ENCODE measurements at regions not wholly inside any gene's neighbourhood (a gene's known extent, or its start where the extent isn't known, plus 50 kb on each side); places are given as distances from the start of the nearest gene placed in this dataset.

DNA sequence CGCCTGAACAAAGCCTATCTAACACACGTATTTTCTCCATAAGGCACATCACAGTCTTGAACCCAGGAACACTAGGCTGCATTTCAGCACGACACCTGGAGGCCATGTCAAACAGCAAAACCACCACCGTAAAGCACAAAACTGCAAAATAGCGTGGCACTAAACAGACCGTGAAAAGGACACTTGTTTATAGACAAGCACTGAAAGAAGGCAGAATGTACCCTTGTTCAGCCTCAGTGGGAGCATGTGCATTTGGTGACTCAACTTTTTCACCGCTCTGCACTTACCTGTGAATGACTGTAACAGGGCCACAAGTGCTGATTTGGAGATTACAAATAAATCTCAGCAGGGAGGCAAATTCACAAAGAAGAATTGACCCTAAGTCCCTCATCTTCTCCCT, 80.8 kb downstream of the ISG20 start:
- H3K9me3 ChIP-seq = no peaks in the 10 kb centered on the region
- DNase-seq = no peak
- H3K27ac ChIP-seq = no peak overlapping the region
- H3K4me3 ChIP-seq = no peak overlapping the region
- peaks cover 0 to 4% (median 0%) of the 10 kb centered on the region in 3 donors for H3K27me3 ChIP-seq
- no peak for ATAC-seq
- intact Hi-C loops (cut with DNase I; ENCODE audit: low total_unique reads) = no loop called here
- TF ChIP-seq POLR2A (IDR thresholded peaks at IDR 0.05) = no peak
- TF ChIP-seq, protein P1, sequence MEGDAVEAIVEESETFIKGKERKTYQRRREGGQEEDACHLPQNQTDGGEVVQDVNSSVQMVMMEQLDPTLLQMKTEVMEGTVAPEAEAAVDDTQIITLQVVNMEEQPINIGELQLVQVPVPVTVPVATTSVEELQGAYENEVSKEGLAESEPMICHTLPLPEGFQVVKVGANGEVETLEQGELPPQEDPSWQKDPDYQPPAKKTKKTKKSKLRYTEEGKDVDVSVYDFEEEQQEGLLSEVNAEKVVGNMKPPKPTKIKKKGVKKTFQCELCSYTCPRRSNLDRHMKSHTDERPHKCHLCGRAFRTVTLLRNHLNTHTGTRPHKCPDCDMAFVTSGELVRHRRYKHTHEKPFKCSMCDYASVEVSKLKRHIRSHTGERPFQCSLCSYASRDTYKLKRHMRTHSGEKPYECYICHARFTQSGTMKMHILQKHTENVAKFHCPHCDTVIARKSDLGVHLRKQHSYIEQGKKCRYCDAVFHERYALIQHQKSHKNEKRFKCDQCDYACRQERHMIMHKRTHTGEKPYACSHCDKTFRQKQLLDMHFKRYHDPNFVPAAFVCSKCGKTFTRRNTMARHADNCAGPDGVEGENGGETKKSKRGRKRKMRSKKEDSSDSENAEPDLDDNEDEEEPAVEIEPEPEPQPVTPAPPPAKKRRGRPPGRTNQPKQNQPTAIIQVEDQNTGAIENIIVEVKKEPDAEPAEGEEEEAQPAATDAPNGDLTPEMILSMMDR (IDR thresholded peaks at IDR 0.05 in 4 of 5, conservative IDR thresholded peaks at IDR 0.05 in 1 of 5) = no peak
- in situ Hi-C loops (cut with MboI; ENCODE audit: low sequenced_read_pairs in 4 of 4) = no loop called here
- peaks cover under 1 to 8% of the 10 kb centered on the region in 2 donors for H3K4me1 ChIP-seq
- no peaks in the 10 kb centered on the region for H3K36me3 ChIP-seq

DNA sequence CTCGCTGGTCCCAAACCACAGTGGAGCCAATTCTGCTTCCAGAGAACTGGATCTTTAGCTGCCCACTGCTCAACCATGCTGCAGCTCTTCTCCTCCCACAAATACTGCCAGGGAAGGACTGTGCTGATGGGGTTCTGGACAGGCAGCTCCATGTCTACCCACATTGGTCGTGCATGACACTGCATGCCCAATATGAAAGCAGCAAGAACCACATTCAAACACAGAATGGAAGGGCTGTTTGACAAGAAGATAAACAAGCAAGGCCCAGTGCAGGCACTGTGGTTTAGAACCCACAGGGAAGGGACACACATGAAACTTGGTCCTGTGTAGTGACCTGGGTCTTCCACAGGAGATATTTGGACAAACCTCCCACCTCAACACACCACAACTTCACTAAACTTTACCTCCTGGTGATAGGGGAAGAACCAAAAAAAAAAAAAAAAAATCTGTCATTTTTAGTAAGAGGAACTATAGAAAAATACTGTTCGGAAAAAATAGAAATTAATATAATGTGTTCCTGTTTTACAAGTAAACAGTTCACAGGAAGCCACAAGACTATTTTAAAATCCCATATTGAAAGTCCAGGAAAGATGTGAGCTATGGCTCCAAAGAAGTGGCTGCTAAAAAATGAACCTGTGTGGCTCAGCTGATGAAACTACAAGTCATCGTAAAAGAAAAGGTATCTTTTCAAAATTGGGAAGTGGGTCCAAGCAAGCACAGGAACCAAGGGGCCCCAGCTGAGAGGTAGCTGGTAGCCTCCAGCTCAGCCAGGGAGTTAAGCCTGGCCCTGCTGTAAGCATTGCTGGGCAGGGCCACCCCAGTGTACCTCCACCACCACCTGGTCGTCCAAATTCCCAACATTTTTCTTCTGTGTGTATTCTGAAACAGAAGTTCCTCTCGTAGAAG, 77.7 kb upstream of the ACAN start:
- no peak for ATAC-seq
- no peaks in the 10 kb centered on the region for H3K4me1 ChIP-seq

DNA sequence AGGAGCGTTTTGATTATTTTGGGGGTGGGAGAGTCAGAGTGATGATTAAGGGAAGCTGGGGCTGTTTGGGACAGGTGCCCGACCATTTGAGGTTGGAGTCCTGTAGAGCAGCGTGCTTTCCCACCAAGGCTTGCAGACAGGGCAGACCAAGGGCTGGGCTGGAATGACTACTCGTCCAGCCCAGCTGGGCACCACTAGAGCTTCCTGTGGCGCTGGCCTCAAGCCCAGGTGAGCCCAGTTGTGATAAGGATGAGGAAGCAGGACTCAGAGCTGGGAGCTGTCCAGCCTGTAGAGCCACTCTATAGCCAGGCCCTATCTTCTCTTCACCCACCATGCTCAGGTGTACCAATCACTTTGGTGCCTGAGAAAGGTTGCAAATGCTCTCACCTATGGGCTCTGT, 75.8 kb upstream of the ACAN start:
- in situ Hi-C loops (cut with MboI; ENCODE audit: low sequenced_read_pairs in 4 of 4) = no loop called here
- H3K27me3 ChIP-seq = no peaks in the 10 kb centered on the region
- intact Hi-C loops (cut with DNase I; ENCODE audit: low total_unique reads) = no loop called here
- H3K27ac ChIP-seq = no peak overlapping the region
- ATAC-seq (no peak), DNase-seq (no peak)
- TF ChIP-seq, protein P1 (IDR thresholded peaks at IDR 0.05 in 4 of 5, conservative IDR thresholded peaks at IDR 0.05 in 1 of 5) = no peak
- no peak for TF ChIP-seq POLR2A (IDR thresholded peaks at IDR 0.05)
- no peaks in the 10 kb centered on the region for H3K36me3 ChIP-seq
- no peaks in the 10 kb centered on the region for H3K4me1 ChIP-seq
- no peak overlapping the region for H3K4me3 ChIP-seq
- H3K9me3 ChIP-seq = no peaks in the 10 kb centered on the region

More for the DNA sequence above, 77.7 kb upstream of the ACAN start:
- in situ Hi-C loops (cut with MboI; ENCODE audit: low sequenced_read_pairs in 4 of 4) = no loop called here
- intact Hi-C loops (cut with DNase I; ENCODE audit: low total_unique reads) = no loop called here
- no peak overlapping the region for H3K27ac ChIP-seq
- no peaks in the 10 kb centered on the region for H3K27me3 ChIP-seq
- DNase-seq = no peak
- TF ChIP-seq, protein P1 (IDR thresholded peaks at IDR 0.05 in 4 of 5, conservative IDR thresholded peaks at IDR 0.05 in 1 of 5) = no peak
- H3K4me3 ChIP-seq = no peak overlapping the region
- H3K36me3 ChIP-seq = no peaks in the 10 kb centered on the region
- no peaks in the 10 kb centered on the region for H3K9me3 ChIP-seq

DNA sequence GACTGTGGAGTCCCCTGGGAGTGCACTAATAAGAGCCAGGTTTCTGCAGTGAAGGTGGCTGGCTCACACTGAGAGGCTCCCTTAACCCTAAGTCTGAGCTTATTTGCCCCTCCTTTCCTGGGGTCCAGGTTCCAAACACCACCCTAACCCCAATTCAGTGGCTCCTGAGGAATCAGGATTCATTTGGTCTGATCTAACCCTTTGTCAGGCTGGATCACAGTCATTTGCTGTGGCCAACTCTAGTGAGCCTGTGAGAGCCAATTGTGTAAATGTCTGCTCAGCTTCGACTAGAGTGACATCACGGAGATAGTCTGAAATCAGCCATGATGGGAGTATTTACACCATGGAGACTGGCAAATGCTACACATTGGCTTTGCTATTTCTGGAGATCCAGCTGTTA, 73.7 kb upstream of the ACAN start:
- Histone ChIP-seq H3K27ac (no peak overlapping the region), H3K4me3 (no peak overlapping the region), H3K9me3 (no peaks in the 10 kb centered on the region), H3K4me1 (no peaks in the 10 kb centered on the region), H3K36me3 (no peaks in the 10 kb centered on the region), H3K27me3 (no peaks in the 10 kb centered on the region)
- no peak for DNase-seq
- in situ Hi-C loops (cut with MboI; ENCODE audit: low sequenced_read_pairs in 4 of 4) = no loop called here
- ATAC-seq = no peak
- intact Hi-C loops (cut with DNase I; ENCODE audit: low total_unique reads) = no loop called here
- TF ChIP-seq POLR2A (IDR thresholded peaks at IDR 0.05) = no peak
- TF ChIP-seq, protein P1 (IDR thresholded peaks at IDR 0.05 in 4 of 5, conservative IDR thresholded peaks at IDR 0.05 in 1 of 5) = no peak

All from gastrocnemius medialis (tissue), 4 donors.